IMR-90 (cell line): ENCODE measurements at regions not wholly inside any gene's neighbourhood (a gene's known extent, or its start where the extent isn't known, plus 50 kb on each side); places are given as distances from the start of the nearest gene placed in this dataset.

Experiments
- ATAC-seq: fragments of 200-7000 bp; cut with Tn5 transposase; 2 replicates; pipeline ENCODE4 v1.9.1; 2020; ENCODE audit warnings: low read depth, mild to moderate bottlenecking, moderate library complexity
- BruUV-seq: library from RNA; stranded (reverse); fragments of 400-500 nt; replicated peaks from 2 replicates; lab custom pipeline; 2021; lab: Mats Ljungman, UMichigan
- CTCF ChIA-PET: fragments of 300-600 bp; formaldehyde crosslinking; extraction: SDS; loops from one replicate; lab custom pipeline; 2021; ENCODE audit warnings: antibody characterized with exemption; lab: Yijun Ruan, JAX
- POLR2A ChIA-PET: fragments of 300-600 bp; sonication (Branson Sonifier 250); formaldehyde crosslinking; loops from one replicate; lab custom pipeline; 2022; ENCODE audit warnings: antibody characterized with exemption; ENCODE audit not compliant: unreplicated experiment; lab: Charles Lee
- DNase-seq: peaks from one replicate; pipeline ENCODE4 v3.0.0; 2013
- H2AFZ ChIP-seq: replicated peaks from 2 replicates; pipeline ENCODE3; 2013; ENCODE audit warnings: low read length, mild to moderate bottlenecking; ENCODE audit not compliant: poor library complexity
- H2AK5ac ChIP-seq: 2 replicates; pipeline ENCODE4 v1.6.1; 2013; ENCODE audit warnings: low read depth, low read length, inconsistent platforms
- H2AK9ac ChIP-seq: replicated peaks from 2 replicates; pipeline ENCODE3; 2013; ENCODE audit warnings: mild to moderate bottlenecking, low read depth, low read length, moderate library complexity; ENCODE audit not compliant: poor library complexity
- H2BK120ac ChIP-seq: 2 replicates; pipeline ENCODE4 v1.6.1; 2013; ENCODE audit warnings: low read depth, low read length, inconsistent platforms
- H2BK15ac ChIP-seq: 3 replicates; pipeline ENCODE4 v1.6.1; 2013; ENCODE audit warnings: low read depth, low read length, inconsistent platforms
- H2BK20ac ChIP-seq: 2 replicates; pipeline ENCODE4 v1.6.1; 2013; ENCODE audit warnings: low read depth, mild to moderate bottlenecking, inconsistent platforms, low read length, moderate library complexity
- H2BK5ac ChIP-seq: 2 replicates; pipeline ENCODE4 v1.6.1; 2013; ENCODE audit warnings: mild to moderate bottlenecking, low read depth, low read length, inconsistent platforms; ENCODE audit not compliant: poor library complexity, severe bottlenecking
- H3K14ac ChIP-seq: replicated peaks from 2 replicates; pipeline ENCODE4 v1.6.1; 2013; ENCODE audit warnings: low read depth, low read length, inconsistent platforms
- H3K18ac ChIP-seq: 2 replicates; pipeline ENCODE4 v1.6.1; 2013; ENCODE audit warnings: low read depth, low read length, control low read depth
- H3K23ac ChIP-seq: 2 replicates; pipeline ENCODE4 v1.6.1; 2013; ENCODE audit warnings: low read depth, low read length, inconsistent platforms
- H3K27ac ChIP-seq: 2 replicates; pipeline ENCODE4 v1.5.1; 2013; ENCODE audit warnings: mild to moderate bottlenecking, control low read depth, low read length; ENCODE audit not compliant: insufficient read depth
- H3K27me3 ChIP-seq: 2 replicates; pipeline ENCODE4 v1.6.1; 2013; ENCODE audit warnings: low read length; ENCODE audit not compliant: control insufficient read depth, insufficient read depth
- H3K36me3 ChIP-seq: 2 replicates; pipeline ENCODE4 v1.6.1; 2013; ENCODE audit warnings: low read length, mixed read lengths; ENCODE audit not compliant: control insufficient read depth, insufficient read depth
- H3K4ac ChIP-seq: 2 replicates; pipeline ENCODE4 v1.6.1; 2013; ENCODE audit warnings: low read depth, low read length, inconsistent platforms
- H3K4me1 ChIP-seq: 2 replicates; pipeline ENCODE4 v1.6.1; 2013; ENCODE audit warnings: low read length, mixed read lengths; ENCODE audit not compliant: control insufficient read depth, insufficient read depth
- H3K4me2 ChIP-seq: 2 replicates; pipeline ENCODE4 v1.6.1; 2013; ENCODE audit warnings: low read depth, mild to moderate bottlenecking, control low read depth, low read length, moderate library complexity
- H3K4me3 ChIP-seq: 2 replicates; pipeline ENCODE4 v1.5.1; 2013; ENCODE audit warnings: low read depth, mild to moderate bottlenecking, control low read depth, low read length, moderate library complexity; ENCODE audit not compliant: insufficient read depth
- H3K56ac ChIP-seq: 2 replicates; pipeline ENCODE4 v1.6.1; 2013; ENCODE audit warnings: low read length, inconsistent platforms; ENCODE audit not compliant: insufficient read depth; ENCODE audit errors: extremely low read depth
- H3K79me1 ChIP-seq, 2 experiments: 2 replicates each; pipeline ENCODE4 v1.6.1; 2013; ENCODE audit warnings: low read length in 2 of 2, inconsistent platforms in 1 of 2, low read depth in 1 of 2
- H3K9ac ChIP-seq: 2 replicates; pipeline ENCODE4 v1.6.1; 2013; ENCODE audit warnings: low read depth, low read length, control low read depth
- H3K9me1 ChIP-seq: 2 replicates; pipeline ENCODE4 v1.6.1; 2013; ENCODE audit warnings: low read length, inconsistent platforms; ENCODE audit not compliant: insufficient read depth
- H3K9me3 ChIP-seq: 2 replicates; pipeline ENCODE4 v1.6.1; 2013; ENCODE audit warnings: low read length; ENCODE audit not compliant: control insufficient read depth, insufficient read depth
- H4K20me1 ChIP-seq: 2 replicates; pipeline ENCODE4 v1.6.1; 2013; ENCODE audit warnings: low read length, inconsistent platforms; ENCODE audit not compliant: insufficient read depth
- H4K5ac ChIP-seq: 2 replicates; pipeline ENCODE4 v1.6.1; 2013; ENCODE audit warnings: mild to moderate bottlenecking, low read depth, low read length, control low read depth
- H4K8ac ChIP-seq, 2 experiments: 2 replicates each; pipeline ENCODE4 v1.6.1; 2013; ENCODE audit warnings: low read depth in 2 of 2, low read length in 2 of 2, control low read depth in 1 of 2, inconsistent platforms in 1 of 2
- H4K91ac ChIP-seq: 2 replicates; pipeline ENCODE4 v1.6.1; 2013; ENCODE audit warnings: low read depth, low read length, inconsistent platforms; ENCODE audit not compliant: insufficient read depth
- BHLHE40 ChIP-seq: fragments of 150-350 bp; IDR thresholded peaks from 2 replicates; pipeline ENCODE4 v1.6.1; 2016; ENCODE audit warnings: mild to moderate bottlenecking, low read depth, low read length
- CEBPB ChIP-seq: IDR thresholded peaks from 2 replicates; pipeline ENCODE4 v1.6.1; 2012; ENCODE audit warnings: low read depth, low read length, improper control_type of control experiment
- CHD1 ChIP-seq: IDR thresholded peaks from 2 replicates; pipeline ENCODE4 v1.6.1; 2012; ENCODE audit warnings: low read depth, low read length, improper control_type of control experiment
- FOS ChIP-seq: fragments of 150-350 bp; IDR thresholded peaks from 2 replicates; pipeline ENCODE4 v1.6.1; 2016; ENCODE audit warnings: low read depth, low read length
- MAFK ChIP-seq: IDR thresholded peaks from 2 replicates; pipeline ENCODE4 v1.6.1; 2012; ENCODE audit warnings: low read depth, low read length, improper control_type of control experiment
- MAZ ChIP-seq: IDR thresholded peaks from 2 replicates; pipeline ENCODE4 v1.6.1; 2012; ENCODE audit warnings: low read depth, mild to moderate bottlenecking, low read length, improper control_type of control experiment, moderate library complexity, borderline replicate concordance
- MXI1 ChIP-seq: IDR thresholded peaks from 2 replicates; pipeline ENCODE4 v1.6.1; 2012; ENCODE audit warnings: low read depth, mild to moderate bottlenecking, low read length, moderate library complexity, borderline replicate concordance
- NFE2L2 ChIP-seq: fragments of 150-350 bp; IDR thresholded peaks from 2 replicates; pipeline ENCODE4 v1.6.1; 2016; ENCODE audit warnings: low read depth, mild to moderate bottlenecking, low read length
- POLR2A ChIP-seq: IDR thresholded peaks from 2 replicates; pipeline ENCODE4 v1.6.1; 2012; ENCODE audit warnings: mild to moderate bottlenecking, low read depth, low read length
- RAD21 ChIP-seq: IDR thresholded peaks from 2 replicates; pipeline ENCODE4 v1.6.1; 2012; ENCODE audit warnings: low read length, improper control_type of control experiment
- RCOR1 ChIP-seq: IDR thresholded peaks from 2 replicates; pipeline ENCODE4 v1.6.1; 2012; ENCODE audit warnings: mild to moderate bottlenecking, low read length, improper control_type of control experiment; ENCODE audit not compliant: insufficient replicate concordance
- RFX5 ChIP-seq: IDR thresholded peaks from 2 replicates; pipeline ENCODE4 v1.8.0; 2012; ENCODE audit warnings: low read depth, mild to moderate bottlenecking, low read length, moderate library complexity
- SMC3 ChIP-seq: fragments of 150-350 bp; IDR thresholded peaks from 2 replicates; pipeline ENCODE4 v1.6.1; 2016; ENCODE audit warnings: low read depth, mild to moderate bottlenecking, antibody characterized with exemption, low read length, moderate library complexity
- WGBS, 2 experiments: methylation state at CpG; one replicate each; pipeline versions ENCODE4 v1.1.5 to v1.1.7; 2013; ENCODE audit warnings: missing lambda C conversion rate in 2 of 2; ENCODE audit not compliant: insufficient read length in 1 of 2; ENCODE audit errors: extremely low coverage in 2 of 2; 5-methylcytosine and 5-hydroxymethylcytosine counted together
- dilution Hi-C: fragments of 300-500 bp; cut with HindIII; formaldehyde crosslinking; loops from one replicate; pipeline ENCODE4 v1.14.3; 2018; ENCODE audit warnings: low sequenced_read_pairs; ENCODE audit not compliant: unreplicated experiment
- in situ Hi-C: fragments of 300-500 bp; cut with MboI; formaldehyde crosslinking; loops from 3 replicates; pipeline ENCODE4 v1.14.3; 2019; ENCODE audit warnings: low sequenced_read_pairs, inconsistent platforms, mixed read lengths
- intact Hi-C: fragments of 100-400 bp; cut with micrococcal nuclease; formaldehyde crosslinking; loops from 2 replicates; pipeline ENCODE4 v1.10.0; 2022
- TF ChIP-seq, protein P1 (sequence below): conservative IDR thresholded peaks from 2 replicates; pipeline ENCODE4 v1.5.1; 2012; ENCODE audit warnings: mild to moderate bottlenecking, low read depth, low read length, improper control_type of control experiment
- TF ChIP-seq, protein P2 (sequence below): fragments of 150-350 bp; IDR thresholded peaks from 2 replicates; pipeline ENCODE4 v1.6.1; 2017; ENCODE audit warnings: mild to moderate bottlenecking, antibody characterized with exemption, low read length, low read depth
- TF ChIP-seq, protein P3 (sequence below): fragments of 150-350 bp; IDR thresholded peaks from 2 replicates; pipeline ENCODE4 v1.6.1; 2016; ENCODE audit warnings: low read depth, mild to moderate bottlenecking, low read length, moderate library complexity, borderline replicate concordance

DNA sequence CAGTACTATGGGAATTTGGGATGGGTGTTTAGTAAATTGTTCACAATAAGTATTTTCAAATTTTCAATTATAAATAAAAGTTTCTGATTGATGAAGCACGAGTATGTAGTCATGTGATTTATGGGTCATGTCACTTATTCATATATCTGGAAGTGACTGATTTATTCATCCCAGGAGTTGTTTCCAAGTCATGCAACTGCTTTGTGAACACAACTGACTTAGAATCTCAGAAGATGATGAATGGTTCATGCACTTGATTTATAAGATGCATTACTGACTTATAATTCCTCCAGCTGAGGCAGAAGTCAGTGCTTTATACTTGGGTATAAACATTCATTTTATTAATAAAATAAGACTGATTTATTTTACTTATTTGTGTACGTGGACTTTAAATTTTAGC, 137.8 kb upstream of the CBLB start:
- CTCF ChIA-PET: no interaction called here
- TF ChIP-seq NFE2L2 (no peak), RFX5 (no peak), RCOR1 (no peak), MXI1 (no peak), POLR2A (no peak), FOS (no peak), SMC3 (no peak), MAFK (no peak), CEBPB (no peak), BHLHE40 (no peak), MAZ (no peak), RAD21 (no peak), CHD1 (no peak)
- TF ChIP-seq, protein P1, sequence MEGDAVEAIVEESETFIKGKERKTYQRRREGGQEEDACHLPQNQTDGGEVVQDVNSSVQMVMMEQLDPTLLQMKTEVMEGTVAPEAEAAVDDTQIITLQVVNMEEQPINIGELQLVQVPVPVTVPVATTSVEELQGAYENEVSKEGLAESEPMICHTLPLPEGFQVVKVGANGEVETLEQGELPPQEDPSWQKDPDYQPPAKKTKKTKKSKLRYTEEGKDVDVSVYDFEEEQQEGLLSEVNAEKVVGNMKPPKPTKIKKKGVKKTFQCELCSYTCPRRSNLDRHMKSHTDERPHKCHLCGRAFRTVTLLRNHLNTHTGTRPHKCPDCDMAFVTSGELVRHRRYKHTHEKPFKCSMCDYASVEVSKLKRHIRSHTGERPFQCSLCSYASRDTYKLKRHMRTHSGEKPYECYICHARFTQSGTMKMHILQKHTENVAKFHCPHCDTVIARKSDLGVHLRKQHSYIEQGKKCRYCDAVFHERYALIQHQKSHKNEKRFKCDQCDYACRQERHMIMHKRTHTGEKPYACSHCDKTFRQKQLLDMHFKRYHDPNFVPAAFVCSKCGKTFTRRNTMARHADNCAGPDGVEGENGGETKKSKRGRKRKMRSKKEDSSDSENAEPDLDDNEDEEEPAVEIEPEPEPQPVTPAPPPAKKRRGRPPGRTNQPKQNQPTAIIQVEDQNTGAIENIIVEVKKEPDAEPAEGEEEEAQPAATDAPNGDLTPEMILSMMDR: no peak
- TF ChIP-seq, protein P2, sequence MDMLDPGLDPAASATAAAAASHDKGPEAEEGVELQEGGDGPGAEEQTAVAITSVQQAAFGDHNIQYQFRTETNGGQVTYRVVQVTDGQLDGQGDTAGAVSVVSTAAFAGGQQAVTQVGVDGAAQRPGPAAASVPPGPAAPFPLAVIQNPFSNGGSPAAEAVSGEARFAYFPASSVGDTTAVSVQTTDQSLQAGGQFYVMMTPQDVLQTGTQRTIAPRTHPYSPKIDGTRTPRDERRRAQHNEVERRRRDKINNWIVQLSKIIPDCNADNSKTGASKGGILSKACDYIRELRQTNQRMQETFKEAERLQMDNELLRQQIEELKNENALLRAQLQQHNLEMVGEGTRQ: no peak
- TF ChIP-seq, protein P3, sequence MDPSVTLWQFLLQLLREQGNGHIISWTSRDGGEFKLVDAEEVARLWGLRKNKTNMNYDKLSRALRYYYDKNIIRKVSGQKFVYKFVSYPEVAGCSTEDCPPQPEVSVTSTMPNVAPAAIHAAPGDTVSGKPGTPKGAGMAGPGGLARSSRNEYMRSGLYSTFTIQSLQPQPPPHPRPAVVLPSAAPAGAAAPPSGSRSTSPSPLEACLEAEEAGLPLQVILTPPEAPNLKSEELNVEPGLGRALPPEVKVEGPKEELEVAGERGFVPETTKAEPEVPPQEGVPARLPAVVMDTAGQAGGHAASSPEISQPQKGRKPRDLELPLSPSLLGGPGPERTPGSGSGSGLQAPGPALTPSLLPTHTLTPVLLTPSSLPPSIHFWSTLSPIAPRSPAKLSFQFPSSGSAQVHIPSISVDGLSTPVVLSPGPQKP: no peak
- no peaks in the 10 kb centered on the region for H4K20me1 ChIP-seq
- no peaks in the 10 kb centered on the region for H3K9me1 ChIP-seq
- H3K27me3 ChIP-seq: no peaks in the 10 kb centered on the region
- H3K4me2 ChIP-seq: no peak overlapping the region
- no TSS peak for BruUV-seq
- POLR2A ChIA-PET: no interaction called here
- H4K5ac ChIP-seq: no peak overlapping the region
- peaks cover 5% of the 10 kb centered on the region for H3K4me1 ChIP-seq
- H2AK5ac ChIP-seq: no peak overlapping the region
- no peak overlapping the region for H2AK9ac ChIP-seq
- no peaks in the 10 kb centered on the region for H3K36me3 ChIP-seq
- no peak overlapping the region for H3K9ac ChIP-seq
- H3K18ac ChIP-seq: no peak overlapping the region
- dilution Hi-C loops: no loop called here
- H3K79me1 ChIP-seq: no peaks in the 10 kb centered on the region
- H3K4me3 ChIP-seq: no peak overlapping the region
- no peak overlapping the region for H2AFZ ChIP-seq
- ATAC-seq (no peak), DNase-seq (no peak)
- H4K91ac ChIP-seq: no peak overlapping the region
- H2BK120ac ChIP-seq: no peak overlapping the region
- no peak overlapping the region for H2BK5ac ChIP-seq
- no peaks in the 10 kb centered on the region for H3K9me3 ChIP-seq
- WGBS, 2 experiments: no CpG with 5 or more reads among the region's 2 CpGs
- no peak overlapping the region for H3K14ac ChIP-seq
- no peak overlapping the region for H3K56ac ChIP-seq
- no peak overlapping the region for H3K23ac ChIP-seq
- no peak overlapping the region for H3K27ac ChIP-seq
- no peak overlapping the region for H4K8ac ChIP-seq
- no peak overlapping the region for H2BK15ac ChIP-seq
- no peak overlapping the region for H2BK20ac ChIP-seq
- in situ Hi-C loops: no loop called here
- H3K4ac ChIP-seq: no peak overlapping the region
- intact Hi-C loops: loop anchor here (5.0 to 10.0 kb wide), 3 partner anchors 322 to 1058 kb away; no protein-coding TSS in a partner anchor
